Endothelial cell of umbilical vein (primary cell): ENCODE measurements at regions not wholly inside any gene's neighbourhood (a gene's known extent, or its start where the extent isn't known, plus 50 kb on each side); places are given as distances from the start of the nearest gene placed in this dataset.

Experiments
- BruUV-seq: library from RNA; stranded (reverse); fragments of 400-500 nt; replicated peaks from 2 replicates; lab custom pipeline; 2021; lab: Mats Ljungman, UMichigan
- CTCF ChIA-PET: fragments of 300-600, 350-600 bp; sonication (Branson Sonifier 250); formaldehyde crosslinking; loops from one replicate; lab custom pipeline; 2021; ENCODE audit warnings: antibody characterized with exemption, inconsistent platforms; lab: Charles Lee
- POLR2A ChIA-PET: fragments of 300-600, 350-600 bp; sonication (Branson Sonifier 250); formaldehyde crosslinking; loops from one replicate; lab custom pipeline; 2021; ENCODE audit warnings: antibody characterized with exemption, inconsistent platforms; lab: Charles Lee
- DNase-seq: peaks from one replicate; pipeline ENCODE4 v3.0.0-alpha.2; 2011; ENCODE audit warnings: low read depth, low spot score
- FAIRE-seq: peaks from 2 replicates; lab custom pipeline; 2011; peaks lifted over from hg19 to GRCh38; lab: Jason Lieb, UNC
- H2AFZ ChIP-seq: 2 replicates; pipeline ENCODE4 v1.6.0; 2012; ENCODE audit warnings: low read depth, low read length, control low read depth, inconsistent platforms
- H3K27ac ChIP-seq: 2 replicates; pipeline ENCODE4 v1.5.1; 2011; ENCODE audit warnings: low read depth, mild to moderate bottlenecking, control low read depth, low read length, moderate library complexity; ENCODE audit not compliant: insufficient read depth
- H3K27me3 ChIP-seq, 2 experiments: 2 replicates each; pipeline versions ENCODE4 v1.6.0 to v1.6.1; 2011; ENCODE audit warnings: low read length in 2 of 2, mixed read lengths in 1 of 2; ENCODE audit not compliant: control insufficient read depth in 2 of 2, insufficient read depth in 2 of 2
- H3K36me3 ChIP-seq, 2 experiments: 2 replicates in 1 of 2; 3 replicates in 1 of 2; pipeline ENCODE4 v1.5.1; 2011; ENCODE audit warnings: low read length in 2 of 2, mild to moderate bottlenecking in 1 of 2, moderate library complexity in 1 of 2; ENCODE audit not compliant: control insufficient read depth in 2 of 2, insufficient read depth in 2 of 2; ENCODE audit errors: extremely low read depth in 1 of 2
- H3K4me1 ChIP-seq: 3 replicates; pipeline ENCODE4 v1.5.1; 2011; ENCODE audit warnings: mild to moderate bottlenecking, low read length; ENCODE audit not compliant: control insufficient read depth, insufficient read depth; ENCODE audit errors: extremely low read depth
- H3K4me2 ChIP-seq: 2 replicates; pipeline ENCODE4 v1.6.1; 2011; ENCODE audit warnings: low read length, control low read depth, mixed read lengths; ENCODE audit not compliant: insufficient read depth
- H3K4me3 ChIP-seq, 3 experiments: fragments of 200-600 bp in 1 of 3; sonication (generic), shearing (Covaris generic) in 1 of 3; replicated peaks in 1 of 3; 2 replicates each; pipeline ENCODE4 v1.5.1; 2011 to 2016; ENCODE audit warnings: control low read depth in 3 of 3, low read length in 3 of 3, mild to moderate bottlenecking in 2 of 3, inconsistent platforms in 1 of 3, low read depth in 1 of 3, moderate library complexity in 1 of 3; ENCODE audit not compliant: insufficient read depth in 1 of 3
- H3K79me2 ChIP-seq: 2 replicates; pipeline ENCODE4 v1.6.0; 2012; ENCODE audit warnings: low read length, inconsistent platforms; ENCODE audit not compliant: control insufficient read depth, insufficient read depth
- H3K9ac ChIP-seq: replicated peaks from 2 replicates; pipeline ENCODE3; 2011; ENCODE audit warnings: low read length, control low read depth; ENCODE audit not compliant: insufficient read depth; ENCODE audit errors: extremely low read depth
- H3K9me1 ChIP-seq: replicated peaks from 3 replicates; pipeline ENCODE4 v1.6.0; 2011; ENCODE audit warnings: mild to moderate bottlenecking, low read length; ENCODE audit not compliant: control insufficient read depth, insufficient read depth; ENCODE audit errors: extremely low read depth
- H3K9me3 ChIP-seq: replicated peaks from 2 replicates; pipeline ENCODE4 v1.5.1; 2012; ENCODE audit warnings: low read length, inconsistent platforms; ENCODE audit not compliant: control insufficient read depth, insufficient read depth
- H4K20me1 ChIP-seq: replicated peaks from 2 replicates; pipeline ENCODE3; 2011; ENCODE audit warnings: mild to moderate bottlenecking, low read length; ENCODE audit not compliant: control insufficient read depth, insufficient read depth; ENCODE audit errors: extremely low read depth
- EZH2 ChIP-seq: IDR thresholded peaks from 2 replicates; pipeline ENCODE4 v1.6.1; 2012; ENCODE audit warnings: borderline replicate concordance, low read depth, mild to moderate bottlenecking, moderate library complexity, low read length, inconsistent platforms; ENCODE audit not compliant: severe bottlenecking
- FOS ChIP-seq: IDR thresholded peaks from 2 replicates; pipeline ENCODE4 v1.6.1; 2011; ENCODE audit warnings: mild to moderate bottlenecking, low read length, moderate library complexity, borderline replicate concordance; ENCODE audit not compliant: insufficient read depth
- GATA2 ChIP-seq: IDR thresholded peaks from 2 replicates; pipeline ENCODE4 v1.7.0; 2011; ENCODE audit warnings: low read depth, mild to moderate bottlenecking, moderate library complexity, mixed read lengths, low read length; ENCODE audit not compliant: insufficient read length, insufficient read depth
- JUN ChIP-seq: IDR thresholded peaks from 2 replicates; pipeline ENCODE4 v1.6.1; 2011; ENCODE audit warnings: borderline replicate concordance, low read depth; ENCODE audit not compliant: insufficient read length, insufficient read depth
- MYC ChIP-seq: IDR thresholded peaks from one replicate; pipeline ENCODE4 v1.6.1; 2011; ENCODE audit warnings: mild to moderate bottlenecking, low read depth, low read length
- POLR2A ChIP-seq: IDR thresholded peaks from 2 replicates; pipeline ENCODE4 v1.6.1; 2012; ENCODE audit warnings: low read depth, mild to moderate bottlenecking, control low read depth, low read length
- POLR2AphosphoS5 ChIP-seq: IDR thresholded peaks from 2 replicates; pipeline ENCODE4 v1.6.1; 2012; ENCODE audit warnings: low read depth, mild to moderate bottlenecking, control low read depth, low read length, moderate library complexity; ENCODE audit not compliant: insufficient read depth
- dilution Hi-C: fragments of 300-500 bp; cut with MboI; formaldehyde crosslinking; loops from one replicate; pipeline ENCODE4 v1.15.0; 2019; ENCODE audit warnings: low sequenced_read_pairs; ENCODE audit not compliant: extremely low pct_ligation_motif_present
- intact Hi-C: fragments of 100-400 bp; cut with micrococcal nuclease; formaldehyde crosslinking; loops from one replicate; pipeline ENCODE4 v1.10.0; 2022
- TF ChIP-seq, protein P1 (sequence below), 2 donors: IDR thresholded peaks; 1 replicate in 1 of 2; 2 replicates in 1 of 2; pipeline ENCODE4 v1.5.1; 2011; ENCODE audit warnings: low read length in 2 of 2, mild to moderate bottlenecking in 2 of 2, moderate library complexity in 2 of 2, control low read depth in 1 of 2, inconsistent platforms in 1 of 2, low read depth in 1 of 2; ENCODE audit not compliant: insufficient read depth in 1 of 2; ENCODE audit errors: extremely low read depth in 1 of 2
- TF ChIP-seq, protein P2 (sequence below): IDR thresholded peaks from 2 replicates; pipeline ENCODE4 v1.6.1; 2011; ENCODE audit not compliant: insufficient read depth, insufficient read length

DNA sequence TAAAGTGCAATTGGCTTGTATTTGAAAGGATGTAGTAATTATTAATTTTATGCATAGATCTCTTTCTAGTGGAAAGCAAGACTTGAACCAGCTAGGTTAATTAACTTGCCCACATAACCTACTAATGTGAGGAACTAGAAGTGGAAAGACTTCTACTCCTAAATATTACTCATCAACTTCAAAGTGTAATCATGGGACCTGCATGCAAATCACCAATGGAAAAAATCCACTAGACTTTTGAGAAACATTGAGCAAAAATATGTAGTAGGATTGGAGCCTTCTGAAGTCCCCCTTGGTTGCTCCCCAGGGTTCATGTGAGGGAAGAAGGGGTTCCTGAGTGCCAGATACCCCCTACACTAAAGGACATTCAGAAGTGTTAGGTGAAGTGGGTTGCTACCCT is 240.2 kb downstream of the PTEN start:
- Histone ChIP-seq H3K27me3 (no peaks in the 10 kb centered on the region), H3K27ac (no peak overlapping the region), H3K9me3 (no peaks in the 10 kb centered on the region), H3K36me3 (no peaks in the 10 kb centered on the region), H3K4me1 (no peaks in the 10 kb centered on the region), H4K20me1 (no peaks in the 10 kb centered on the region), H3K9me1 (no peaks in the 10 kb centered on the region), H3K4me3 (no peak overlapping the region), H3K79me2 (no peaks in the 10 kb centered on the region), H3K4me2 (no peak overlapping the region), H2AFZ (no peak overlapping the region), H3K9ac (no peak overlapping the region)
- dilution Hi-C loops: no loop called here
- TF ChIP-seq JUN (no peak), POLR2AphosphoS5 (no peak), FOS (no peak), MYC (no peak), GATA2 (no peak), POLR2A (no peak), EZH2 (no peak)
- TF ChIP-seq, protein P1, sequence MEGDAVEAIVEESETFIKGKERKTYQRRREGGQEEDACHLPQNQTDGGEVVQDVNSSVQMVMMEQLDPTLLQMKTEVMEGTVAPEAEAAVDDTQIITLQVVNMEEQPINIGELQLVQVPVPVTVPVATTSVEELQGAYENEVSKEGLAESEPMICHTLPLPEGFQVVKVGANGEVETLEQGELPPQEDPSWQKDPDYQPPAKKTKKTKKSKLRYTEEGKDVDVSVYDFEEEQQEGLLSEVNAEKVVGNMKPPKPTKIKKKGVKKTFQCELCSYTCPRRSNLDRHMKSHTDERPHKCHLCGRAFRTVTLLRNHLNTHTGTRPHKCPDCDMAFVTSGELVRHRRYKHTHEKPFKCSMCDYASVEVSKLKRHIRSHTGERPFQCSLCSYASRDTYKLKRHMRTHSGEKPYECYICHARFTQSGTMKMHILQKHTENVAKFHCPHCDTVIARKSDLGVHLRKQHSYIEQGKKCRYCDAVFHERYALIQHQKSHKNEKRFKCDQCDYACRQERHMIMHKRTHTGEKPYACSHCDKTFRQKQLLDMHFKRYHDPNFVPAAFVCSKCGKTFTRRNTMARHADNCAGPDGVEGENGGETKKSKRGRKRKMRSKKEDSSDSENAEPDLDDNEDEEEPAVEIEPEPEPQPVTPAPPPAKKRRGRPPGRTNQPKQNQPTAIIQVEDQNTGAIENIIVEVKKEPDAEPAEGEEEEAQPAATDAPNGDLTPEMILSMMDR (IDR thresholded peaks at IDR 0.05; ENCODE audit: extremely low read depth in 1 of 2, insufficient read depth in 1 of 2, low read depth in 1 of 2, low read length in 2 of 2): no peak
- TF ChIP-seq, protein P2, sequence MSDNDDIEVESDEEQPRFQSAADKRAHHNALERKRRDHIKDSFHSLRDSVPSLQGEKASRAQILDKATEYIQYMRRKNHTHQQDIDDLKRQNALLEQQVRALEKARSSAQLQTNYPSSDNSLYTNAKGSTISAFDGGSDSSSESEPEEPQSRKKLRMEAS: no peak
- no peak for FAIRE-seq
- no TSS peak for BruUV-seq
- ChIA-PET POLR2A (no interaction called here), CTCF (no interaction called here)
- intact Hi-C loops: no loop called here
- no peak for DNase-seq
